Activated CD8-positive, alpha-beta memory T cell treated with anti-CD3 and anti-CD28 coated beads, Interleukin-2, amount 50 U/mL, for 4 hours (primary cell): ENCODE measurements at regions not wholly inside any gene's neighbourhood (a gene's known extent, or its start where the extent isn't known, plus 50 kb on each side); places are given as distances from the start of the nearest gene placed in this dataset.

Source experiments
- DNase-seq: peaks from one replicate; pipeline ENCODE4 v3.0.0-alpha.2; 2020

DNA sequence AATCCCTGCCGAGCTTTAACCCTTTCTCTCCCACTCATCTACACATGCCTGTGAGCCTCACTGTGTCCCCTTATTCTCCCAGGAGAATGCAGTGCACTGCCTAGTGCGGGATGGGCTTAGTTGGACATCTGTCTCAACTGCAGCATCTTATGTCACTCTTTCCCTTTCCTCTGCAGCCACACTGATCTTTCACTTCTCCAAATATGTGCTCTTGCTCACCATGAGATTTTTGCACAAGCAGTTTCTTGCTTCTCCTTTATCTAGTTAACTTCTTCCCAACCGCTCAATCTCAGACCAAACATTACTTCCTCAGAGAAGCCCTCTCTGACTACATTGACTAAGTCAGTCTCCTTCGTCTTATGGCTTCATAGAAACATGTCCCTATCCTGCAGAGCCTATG, 292.3 kb downstream of the KBTBD8 start:
- no peak for DNase-seq

DNA sequence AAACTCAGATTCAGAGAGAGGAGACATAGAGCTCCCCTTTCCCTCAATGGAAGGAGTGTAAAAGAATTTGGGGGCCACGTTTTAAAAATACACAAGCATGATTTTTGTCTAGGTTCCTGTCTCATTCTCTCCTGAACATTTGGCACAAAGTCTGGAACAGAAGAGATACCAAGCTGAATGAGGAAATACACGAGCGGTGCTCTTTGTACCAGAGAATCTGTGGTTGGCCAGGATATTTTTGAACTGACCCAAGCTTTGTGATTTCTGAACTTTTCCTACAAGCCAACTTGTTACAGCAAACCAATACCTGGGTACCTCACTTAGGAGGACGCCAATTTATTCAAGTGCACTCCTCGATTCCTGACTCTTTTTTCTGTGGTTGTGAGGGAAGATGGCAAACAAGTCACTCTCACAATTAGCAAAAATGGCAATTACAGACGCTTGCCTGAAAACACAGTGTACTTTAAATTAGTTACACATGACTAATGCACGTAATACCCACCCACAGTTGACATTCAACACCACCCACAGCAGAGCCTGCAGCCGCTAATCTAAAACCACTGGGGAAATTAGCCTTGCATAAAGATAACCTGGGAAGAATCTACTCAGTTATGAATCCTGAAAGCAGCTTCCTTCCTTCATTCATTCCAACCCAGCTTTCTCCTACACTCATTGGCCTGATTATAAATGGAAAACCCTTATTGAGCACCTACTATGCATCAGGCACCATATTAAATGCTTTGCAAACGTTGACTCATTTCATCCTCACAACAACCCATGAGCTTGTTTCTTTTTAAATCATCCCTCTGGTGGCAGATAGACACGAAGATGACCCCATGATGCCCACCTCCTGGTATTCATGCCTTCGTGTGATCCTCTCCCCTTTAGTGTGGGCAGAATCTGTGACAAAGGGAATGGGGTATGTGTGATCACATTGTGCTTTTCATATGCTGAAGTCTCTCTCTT, 293.5 kb downstream of the KBTBD8 start:
- DNase-seq: no peak

GRCh38 chr3:67292356-67293121, 294.4 kb downstream of the KBTBD8 start:
- no peak for DNase-seq

DNA sequence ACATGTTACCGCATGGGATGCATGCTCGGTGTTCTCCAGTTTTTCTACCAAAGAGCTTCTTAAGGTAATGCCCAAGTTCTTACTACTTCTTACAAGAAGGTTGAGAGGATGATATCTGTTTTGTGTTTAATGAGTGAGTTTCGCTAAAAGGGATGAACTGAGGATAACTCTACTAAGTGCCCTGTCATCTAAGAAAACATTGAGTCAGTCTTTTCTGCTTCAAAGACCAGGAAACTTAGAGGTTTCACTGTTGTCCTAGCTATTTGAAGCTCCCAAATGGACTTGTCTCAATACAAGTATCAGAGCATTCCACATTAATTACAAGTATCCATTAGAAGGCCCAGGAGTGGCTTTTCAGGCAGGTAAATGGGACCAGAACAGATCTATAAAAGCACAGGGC, 296.2 kb downstream of the KBTBD8 start:
- DNase-seq: no peak

- no peak for DNase-seq
These were observed 298.2 kb downstream of the KBTBD8 start for GRCh38 chr3:67296039-67296892.

- DNase-seq: no peak
These were observed 299.8 kb downstream of the KBTBD8 start for GRCh38 chr3:67297715-67298475.

DNA sequence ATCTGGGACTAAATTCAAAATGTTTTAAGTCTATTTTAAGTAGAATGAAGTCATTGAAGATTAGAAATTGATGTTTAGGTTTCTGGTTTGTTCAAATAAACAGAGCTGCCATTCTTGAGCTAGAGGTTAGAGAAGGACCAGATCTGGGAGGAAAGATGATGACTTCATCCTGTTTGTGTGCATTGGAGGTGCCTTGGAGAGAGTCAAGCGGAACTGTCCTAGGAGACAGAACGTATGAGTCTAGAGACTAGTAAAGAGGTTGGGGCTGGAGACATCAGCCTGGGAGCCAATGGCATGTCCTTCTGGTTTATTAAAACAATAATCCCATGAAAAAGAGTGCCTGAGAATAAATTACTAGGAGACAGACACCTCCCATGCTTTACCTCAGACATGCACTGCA, 303.4 kb downstream of the KBTBD8 start:
- DNase-seq: no peak

GRCh38 chr3:67302489-67302888, 304.4 kb downstream of the KBTBD8 start:
- no peak for DNase-seq

DNA sequence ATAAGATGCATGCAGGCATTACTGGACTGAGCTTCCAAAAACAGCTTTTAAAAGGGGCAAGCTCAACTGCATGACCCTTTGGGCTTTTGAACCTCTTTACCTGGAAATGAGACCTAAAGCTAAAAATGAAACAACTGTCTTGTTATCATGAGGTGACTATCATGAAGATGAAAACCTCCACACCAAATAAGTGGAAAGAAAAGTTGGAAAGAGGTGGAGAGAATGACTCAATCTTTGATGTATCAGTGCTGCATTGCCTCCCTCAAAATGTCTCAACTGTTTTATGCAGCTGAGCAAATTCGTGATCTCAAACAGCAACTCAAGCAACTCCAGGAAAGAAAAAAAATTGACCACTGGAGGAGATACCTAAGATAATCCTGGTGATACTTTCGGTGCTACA, 307.1 kb downstream of the KBTBD8 start:
- DNase-seq: no peak

DNA sequence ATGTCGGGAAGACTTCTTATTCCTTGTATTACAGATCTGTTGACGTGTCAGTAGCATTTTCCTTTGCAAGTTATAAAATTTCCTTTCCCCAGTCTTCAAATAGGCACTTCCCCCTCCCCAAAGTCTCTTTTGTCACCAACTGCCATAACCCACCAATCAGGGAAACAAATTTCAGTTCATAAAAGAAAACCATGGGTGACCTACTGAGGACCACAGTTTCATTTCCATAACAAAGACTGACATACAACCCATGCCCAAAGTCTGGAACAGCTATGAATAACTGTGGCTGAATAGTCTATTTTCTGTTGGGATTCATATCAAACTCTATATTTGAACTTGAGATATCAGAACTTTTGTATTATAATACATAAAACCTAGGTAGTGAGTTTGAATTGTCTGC, 307.8 kb downstream of the KBTBD8 start:
- no peak for DNase-seq

- no peak for DNase-seq
These were observed 313.3 kb downstream of the KBTBD8 start for GRCh38 chr3:67311440-67311839.

DNA sequence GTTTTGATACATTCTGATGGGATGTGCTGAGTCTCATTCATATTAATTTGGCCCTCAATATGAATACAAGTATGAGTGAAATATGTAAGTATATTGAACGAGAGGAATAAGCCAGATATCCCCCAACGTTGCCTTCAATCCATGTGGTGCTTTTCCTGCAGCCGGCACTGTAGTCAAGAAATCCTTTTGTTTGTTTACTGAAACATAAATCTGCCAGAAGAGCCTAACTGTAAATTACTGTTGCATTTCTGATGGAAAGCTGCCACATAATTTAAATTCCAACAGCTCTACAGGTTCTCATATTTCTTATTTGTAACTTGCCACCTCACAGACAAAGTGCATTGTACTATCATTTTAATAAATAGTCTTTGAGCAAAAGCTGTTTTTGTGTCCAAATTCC, 314.0 kb downstream of the KBTBD8 start:
- DNase-seq: no peak

DNA sequence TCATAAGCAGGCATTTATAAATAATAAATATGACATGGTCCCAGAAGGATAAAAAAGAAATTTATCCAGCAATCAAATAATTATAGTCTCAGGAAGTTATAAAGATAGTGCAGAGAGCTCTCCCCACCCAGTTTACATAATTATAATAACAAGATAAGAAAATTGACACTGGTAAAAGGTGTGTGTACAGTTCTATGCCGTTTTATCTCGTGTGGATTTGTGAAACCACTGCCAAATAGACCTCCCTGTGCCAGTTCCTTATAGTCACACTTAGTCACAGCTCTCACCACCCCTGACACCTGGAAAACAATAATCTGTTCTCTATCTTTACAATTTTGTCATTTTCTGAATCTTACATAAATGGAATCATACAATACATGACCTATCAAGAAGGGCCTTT, 320.1 kb downstream of the KBTBD8 start:
- no peak for DNase-seq

GRCh38 chr3:67324554-67324953, 326.4 kb downstream of the KBTBD8 start:
- DNase-seq: no peak
